ENCODE measurements at regions not wholly inside any gene's neighbourhood (a gene's known extent, or its start where the extent isn't known, plus 50 kb on each side); places are given as distances from the start of the nearest gene placed in this dataset.

- no peak for TF ChIP-seq CTCF (IDR thresholded peaks at IDR 0.05)
- no peak for TF ChIP-seq POLR2AphosphoS5 (IDR thresholded peaks at IDR 0.05)
These were observed 431.7 kb upstream of the B3GAT1 start for GRCh38 chr11:134843735-134844134.
